HL-60 (cell line): ENCODE measurements at regions not wholly inside any gene's neighbourhood (a gene's known extent, or its start where the extent isn't known, plus 50 kb on each side); places are given as distances from the start of the nearest gene placed in this dataset.

ENCODE experiments used
- GABPA ChIP-seq: IDR thresholded peaks from 2 replicates; pipeline ENCODE4 v1.6.1; 2012; ENCODE audit warnings: low read depth
- POLR2AphosphoS5 ChIP-seq: IDR thresholded peaks from 2 replicates; pipeline ENCODE4 v1.6.1; 2012; ENCODE audit warnings: low read depth
- SPI1 ChIP-seq: IDR thresholded peaks from 2 replicates; pipeline ENCODE4 v1.6.1; 2012; ENCODE audit warnings: low read depth, mild to moderate bottlenecking, borderline replicate concordance
- TF ChIP-seq, protein P1 (sequence below): IDR thresholded peaks from one replicate; pipeline ENCODE4 v1.5.1; 2011; ENCODE audit warnings: low read length, control low read depth, inconsistent platforms; ENCODE audit not compliant: insufficient read depth
- TF ChIP-seq, protein P2 (sequence below): IDR thresholded peaks from 2 replicates; pipeline ENCODE4 v1.6.1; 2012; ENCODE audit warnings: low read depth; ENCODE audit not compliant: insufficient replicate concordance

DNA sequence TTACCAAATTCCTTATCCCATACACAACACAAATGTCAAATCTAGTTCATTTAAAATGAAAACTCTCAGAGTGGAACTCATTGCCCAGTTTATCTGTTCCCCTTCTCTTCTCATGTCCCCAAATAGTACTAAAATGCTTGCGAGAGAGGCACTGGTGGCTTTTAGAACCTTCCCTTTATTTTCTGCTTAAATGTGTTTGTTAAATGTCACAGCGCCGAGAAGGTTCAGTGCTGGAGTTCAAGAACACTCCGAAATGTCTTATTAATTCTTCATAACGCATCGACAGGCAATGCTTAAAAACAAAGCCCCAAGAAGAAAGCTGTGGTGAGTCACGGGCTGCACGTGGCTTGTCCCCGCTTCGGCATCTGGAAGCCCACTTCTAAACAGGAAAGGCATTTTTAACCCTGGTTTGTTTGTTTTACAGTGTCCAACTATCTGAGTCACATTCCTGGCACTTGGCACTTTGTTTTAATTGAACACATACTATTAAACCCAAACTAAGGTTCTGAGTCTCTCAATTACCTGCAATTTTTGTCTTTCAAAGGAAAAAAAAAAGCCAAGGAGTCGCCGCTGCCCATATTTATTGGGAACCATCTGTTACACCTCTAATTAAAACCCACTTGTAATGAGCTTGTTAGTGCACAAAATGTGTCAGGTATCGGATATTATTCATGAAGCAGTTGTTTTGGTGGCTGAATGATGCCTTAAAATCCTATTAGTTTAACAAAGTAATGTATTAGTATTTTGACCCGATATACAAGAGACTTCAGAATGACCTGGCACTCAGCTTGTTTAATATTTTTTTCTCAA, 49.9 kb upstream of the MGMT start:
- TF ChIP-seq, protein P1, sequence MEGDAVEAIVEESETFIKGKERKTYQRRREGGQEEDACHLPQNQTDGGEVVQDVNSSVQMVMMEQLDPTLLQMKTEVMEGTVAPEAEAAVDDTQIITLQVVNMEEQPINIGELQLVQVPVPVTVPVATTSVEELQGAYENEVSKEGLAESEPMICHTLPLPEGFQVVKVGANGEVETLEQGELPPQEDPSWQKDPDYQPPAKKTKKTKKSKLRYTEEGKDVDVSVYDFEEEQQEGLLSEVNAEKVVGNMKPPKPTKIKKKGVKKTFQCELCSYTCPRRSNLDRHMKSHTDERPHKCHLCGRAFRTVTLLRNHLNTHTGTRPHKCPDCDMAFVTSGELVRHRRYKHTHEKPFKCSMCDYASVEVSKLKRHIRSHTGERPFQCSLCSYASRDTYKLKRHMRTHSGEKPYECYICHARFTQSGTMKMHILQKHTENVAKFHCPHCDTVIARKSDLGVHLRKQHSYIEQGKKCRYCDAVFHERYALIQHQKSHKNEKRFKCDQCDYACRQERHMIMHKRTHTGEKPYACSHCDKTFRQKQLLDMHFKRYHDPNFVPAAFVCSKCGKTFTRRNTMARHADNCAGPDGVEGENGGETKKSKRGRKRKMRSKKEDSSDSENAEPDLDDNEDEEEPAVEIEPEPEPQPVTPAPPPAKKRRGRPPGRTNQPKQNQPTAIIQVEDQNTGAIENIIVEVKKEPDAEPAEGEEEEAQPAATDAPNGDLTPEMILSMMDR: no peak
- TF ChIP-seq, protein P2, sequence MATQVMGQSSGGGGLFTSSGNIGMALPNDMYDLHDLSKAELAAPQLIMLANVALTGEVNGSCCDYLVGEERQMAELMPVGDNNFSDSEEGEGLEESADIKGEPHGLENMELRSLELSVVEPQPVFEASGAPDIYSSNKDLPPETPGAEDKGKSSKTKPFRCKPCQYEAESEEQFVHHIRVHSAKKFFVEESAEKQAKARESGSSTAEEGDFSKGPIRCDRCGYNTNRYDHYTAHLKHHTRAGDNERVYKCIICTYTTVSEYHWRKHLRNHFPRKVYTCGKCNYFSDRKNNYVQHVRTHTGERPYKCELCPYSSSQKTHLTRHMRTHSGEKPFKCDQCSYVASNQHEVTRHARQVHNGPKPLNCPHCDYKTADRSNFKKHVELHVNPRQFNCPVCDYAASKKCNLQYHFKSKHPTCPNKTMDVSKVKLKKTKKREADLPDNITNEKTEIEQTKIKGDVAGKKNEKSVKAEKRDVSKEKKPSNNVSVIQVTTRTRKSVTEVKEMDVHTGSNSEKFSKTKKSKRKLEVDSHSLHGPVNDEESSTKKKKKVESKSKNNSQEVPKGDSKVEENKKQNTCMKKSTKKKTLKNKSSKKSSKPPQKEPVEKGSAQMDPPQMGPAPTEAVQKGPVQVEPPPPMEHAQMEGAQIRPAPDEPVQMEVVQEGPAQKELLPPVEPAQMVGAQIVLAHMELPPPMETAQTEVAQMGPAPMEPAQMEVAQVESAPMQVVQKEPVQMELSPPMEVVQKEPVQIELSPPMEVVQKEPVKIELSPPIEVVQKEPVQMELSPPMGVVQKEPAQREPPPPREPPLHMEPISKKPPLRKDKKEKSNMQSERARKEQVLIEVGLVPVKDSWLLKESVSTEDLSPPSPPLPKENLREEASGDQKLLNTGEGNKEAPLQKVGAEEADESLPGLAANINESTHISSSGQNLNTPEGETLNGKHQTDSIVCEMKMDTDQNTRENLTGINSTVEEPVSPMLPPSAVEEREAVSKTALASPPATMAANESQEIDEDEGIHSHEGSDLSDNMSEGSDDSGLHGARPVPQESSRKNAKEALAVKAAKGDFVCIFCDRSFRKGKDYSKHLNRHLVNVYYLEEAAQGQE: no peak
- no peak for TF ChIP-seq SPI1
- TF ChIP-seq POLR2AphosphoS5: no peak
- TF ChIP-seq GABPA: no peak
